ENCODE measurements at regions not wholly inside any gene's neighbourhood (a gene's known extent, or its start where the extent isn't known, plus 50 kb on each side); places are given as distances from the start of the nearest gene placed in this dataset.

GRCh38 chr18:22668496-22668895, 250.8 kb upstream of the CTAGE1 start:
- DNase-seq (ENCODE audit: low read depth in 2 of 2) = peak in 1 of 2 donors; percentile 40

GRCh38 chr18:22670914-22671313, 253.2 kb upstream of the CTAGE1 start:
- DNase-seq (ENCODE audit: low read depth in 2 of 2) = no peak

GRCh38 chr18:22673182-22673862, 255.6 kb upstream of the CTAGE1 start:
- DNase-seq (ENCODE audit: low read depth in 2 of 2) = peak in 1 of 2 donors; percentile 36

- peak; percentile 68 to 90 for DNase-seq (ENCODE audit: low read depth in 2 of 2)
Measured at GRCh38 chr18:22674272-22674671, 256.6 kb upstream of the CTAGE1 start.

- DNase-seq (ENCODE audit: low read depth in 2 of 2) = no peak
Measured at GRCh38 chr18:22675006-22675405, 257.3 kb upstream of the CTAGE1 start.

- no peak for DNase-seq (ENCODE audit: low read depth in 2 of 2)
Measured at GRCh38 chr18:22676423-22676822, 256.7 kb upstream of the RBBP8 start.

GRCh38 chr18:22678486-22678885, 254.6 kb upstream of the RBBP8 start:
- no peak for DNase-seq (ENCODE audit: low read depth in 2 of 2)

GRCh38 chr18:22680944-22681343, 252.2 kb upstream of the RBBP8 start:
- DNase-seq (ENCODE audit: low read depth in 2 of 2) = no peak

- DNase-seq (ENCODE audit: low read depth in 2 of 2) = no peak
Measured at GRCh38 chr18:22681908-22682307, 251.2 kb upstream of the RBBP8 start.

- DNase-seq (ENCODE audit: low read depth in 2 of 2) = peak in 1 of 2 donors; percentile 31
Measured at GRCh38 chr18:22682720-22683119, 250.4 kb upstream of the RBBP8 start.

- DNase-seq (ENCODE audit: low read depth in 2 of 2) = peak; percentile 56 to 82
Measured at GRCh38 chr18:22683196-22683676, 249.9 kb upstream of the RBBP8 start.

GRCh38 chr18:22683786-22684185, 249.3 kb upstream of the RBBP8 start:
- no peak for DNase-seq (ENCODE audit: low read depth in 2 of 2)

- DNase-seq (ENCODE audit: low read depth in 2 of 2) = no peak
Measured at GRCh38 chr18:22684268-22684667, 248.9 kb upstream of the RBBP8 start.

GRCh38 chr18:22685788-22686187, 247.3 kb upstream of the RBBP8 start:
- no peak for DNase-seq (ENCODE audit: low read depth in 2 of 2)

GRCh38 chr18:22687892-22688680, 245.0 kb upstream of the RBBP8 start:
- no peak for DNase-seq (ENCODE audit: low read depth in 2 of 2)

GRCh38 chr18:22688877-22689496, 244.1 kb upstream of the RBBP8 start:
- no peak for DNase-seq (ENCODE audit: low read depth in 2 of 2)

- DNase-seq (ENCODE audit: low read depth in 2 of 2) = peak; percentile 26 to 42
Measured at GRCh38 chr18:22689712-22690111, 243.4 kb upstream of the RBBP8 start.

- DNase-seq (ENCODE audit: low read depth in 2 of 2) = no peak
Measured at GRCh38 chr18:22690556-22690955, 242.6 kb upstream of the RBBP8 start.

- peak in 1 of 2 donors; percentile 32 for DNase-seq (ENCODE audit: low read depth in 2 of 2)
Measured at GRCh38 chr18:22691946-22692710, 241.0 kb upstream of the RBBP8 start.

GRCh38 chr18:22694954-22695353, 238.2 kb upstream of the RBBP8 start:
- DNase-seq (ENCODE audit: low read depth in 2 of 2) = peak in 1 of 2 donors; percentile 82

- no peak for DNase-seq (ENCODE audit: low read depth in 2 of 2)
Measured at GRCh38 chr18:22695674-22696073, 237.5 kb upstream of the RBBP8 start.

- no peak for DNase-seq (ENCODE audit: low read depth in 2 of 2)
Measured at GRCh38 chr18:22697561-22697960, 235.6 kb upstream of the RBBP8 start.
